Loucy (cell line): ENCODE measurements at regions not wholly inside any gene's neighbourhood (a gene's known extent, or its start where the extent isn't known, plus 50 kb on each side); places are given as distances from the start of the nearest gene placed in this dataset.

ENCODE experiments used
- CTCF ChIP-seq: fragments of 200-600 bp; sonication (generic); conservative IDR thresholded peaks from 2 replicates; pipeline ENCODE4 v1.5.1; 2014; ENCODE audit warnings: mild to moderate bottlenecking, antibody characterized with exemption, low read length
- EZH2phosphoT487 ChIP-seq: fragments of 200-600 bp; IDR thresholded peaks from 2 replicates; pipeline ENCODE4 v1.6.1; 2018; ENCODE audit warnings: antibody characterized with exemption, mild to moderate bottlenecking, moderate library complexity, borderline replicate concordance

- TF ChIP-seq CTCF (no peak), EZH2phosphoT487 (no peak)
These were observed 85.5 kb upstream of the OXGR1 start for GRCh38 chr13:97079726-97080125.
